ENCODE measurements at regions not wholly inside any gene's neighbourhood (a gene's known extent, or its start where the extent isn't known, plus 50 kb on each side); places are given as distances from the start of the nearest gene placed in this dataset.
A peak's percentile ranks its signal among the peaks of the same experiment; 100 is the strongest.

- Histone ChIP-seq H3K9me3 (peaks cover 0 to 8% (median 0%) of the 10 kb centered on the region in 3 donors), H3K27me3 (no peaks in the 10 kb centered on the region), H3K27ac (no peak overlapping the region), H3K36me3 (replicated peaks in 1 of 2; ENCODE audit: insufficient read depth in 1 of 2, low read depth in 2 of 2) (no peaks in the 10 kb centered on the region), H3K4me3 (no peak overlapping the region), H3K4me1 (no peaks in the 10 kb centered on the region)
- ATAC-seq (no peak), DNase-seq (no peak)
- intact Hi-C loops (cut with DNase I): no loop called here
- TF ChIP-seq POLR2A (IDR thresholded peaks at IDR 0.05): no peak
- no peak for TF ChIP-seq CTCF (IDR thresholded peaks at IDR 0.05)
Measured at GRCh38 chr5:143723159-143723558, 88.8 kb upstream of the HMHB1 start.

- DNase-seq: no peak
- no peaks in the 10 kb centered on the region for H3K36me3 ChIP-seq (replicated peaks in 1 of 2; ENCODE audit: insufficient read depth in 1 of 2, low read depth in 2 of 2)
- H3K27me3 ChIP-seq: no peaks in the 10 kb centered on the region
- TF ChIP-seq CTCF (IDR thresholded peaks at IDR 0.05): no peak
- TF ChIP-seq POLR2A (IDR thresholded peaks at IDR 0.05): no peak
- no peak for ATAC-seq
- no peaks in the 10 kb centered on the region for H3K4me1 ChIP-seq
- H3K9me3 ChIP-seq: peaks cover 0 to 8% (median 0%) of the 10 kb centered on the region in 3 donors
- intact Hi-C loops (cut with DNase I): no loop called here
- H3K27ac ChIP-seq: no peak overlapping the region
- H3K4me3 ChIP-seq: no peak overlapping the region
Measured at GRCh38 chr5:143721925-143722324, 90.0 kb upstream of the HMHB1 start.

- no peaks in the 10 kb centered on the region for H3K36me3 ChIP-seq (replicated peaks in 1 of 2; ENCODE audit: insufficient read depth in 1 of 2, low read depth in 2 of 2)
- H3K4me3 ChIP-seq: no peak overlapping the region
- no peak overlapping the region for H3K27ac ChIP-seq
- TF ChIP-seq POLR2A (IDR thresholded peaks at IDR 0.05): no peak
- no peak for TF ChIP-seq CTCF (IDR thresholded peaks at IDR 0.05)
- H3K4me1 ChIP-seq: no peaks in the 10 kb centered on the region
- DNase-seq (no peak), ATAC-seq (no peak)
- H3K27me3 ChIP-seq: no peaks in the 10 kb centered on the region
- intact Hi-C loops (cut with DNase I): no loop called here
- 65 to 76% methylated on average over 5 of the region's 5 CpGs for WGBS, 2 donors
- peaks cover 0 to 8% (median 0%) of the 10 kb centered on the region in 3 donors for H3K9me3 ChIP-seq
Measured at GRCh38 chr5:143720689-143721088, 91.3 kb upstream of the HMHB1 start.

- H3K4me3 ChIP-seq: no peak overlapping the region
- no peak for TF ChIP-seq POLR2A (IDR thresholded peaks at IDR 0.05)
- TF ChIP-seq CTCF (IDR thresholded peaks at IDR 0.05): peak in 1 of 7 experiments; percentile 14
Measured at GRCh38 chr5:143717400-143717799, 94.6 kb upstream of the HMHB1 start.

GRCh38 chr5:143716881-143717280, 95.1 kb upstream of the HMHB1 start:
- Histone ChIP-seq H3K27ac (no peak overlapping the region), H3K27me3 (no peaks in the 10 kb centered on the region), H3K4me1 (no peaks in the 10 kb centered on the region), H3K4me3 (no peak overlapping the region), H3K36me3 (replicated peaks in 1 of 2; ENCODE audit: insufficient read depth in 1 of 2, low read depth in 2 of 2) (no peaks in the 10 kb centered on the region), H3K9me3 (no peaks in the 10 kb centered on the region)
- intact Hi-C loops (cut with DNase I): no loop called here
- ATAC-seq: no peak
- no peak for TF ChIP-seq CTCF (IDR thresholded peaks at IDR 0.05)
- no peak for TF ChIP-seq POLR2A (IDR thresholded peaks at IDR 0.05)
- 54 to 82% methylated on average over 4 of the region's 4 CpGs for WGBS, 2 donors
- no peak for DNase-seq

More at GRCh38 chr5:143717400-143717799, 94.6 kb upstream of the HMHB1 start:
- Histone ChIP-seq H3K9me3 (no peaks in the 10 kb centered on the region), H3K27ac (no peak overlapping the region), H3K36me3 (replicated peaks in 1 of 2; ENCODE audit: insufficient read depth in 1 of 2, low read depth in 2 of 2) (no peaks in the 10 kb centered on the region), H3K27me3 (no peaks in the 10 kb centered on the region), H3K4me1 (no peaks in the 10 kb centered on the region)
- 41 to 48% methylated on average over 2 of the region's 2 CpGs for WGBS, 2 donors
- no peak for ATAC-seq
- DNase-seq: peak in 1 of 4 donors; percentile 4
- intact Hi-C loops (cut with DNase I): no loop called here

Measured in body of pancreas (tissue), 4 donors.